GM18873 (cell line): ENCODE measurements at regions not wholly inside any gene's neighbourhood (a gene's known extent, or its start where the extent isn't known, plus 50 kb on each side); places are given as distances from the start of the nearest gene placed in this dataset.
"Not testable (repeated sequence)": the region's sequence is repeated elsewhere in the genome, so short reads cannot be mapped to it uniquely, and the experiment has no call there.

Experiments used
- ATAC-seq: cut with Tn5 transposase; IDR thresholded peaks from one replicate; pipeline ENCODE4 v1.9.1; 2021; ENCODE audit warnings: mild to moderate bottlenecking, moderate library complexity, moderate number of reproducible peaks; ENCODE audit not compliant: unreplicated experiment, low FRiP score

DNA sequence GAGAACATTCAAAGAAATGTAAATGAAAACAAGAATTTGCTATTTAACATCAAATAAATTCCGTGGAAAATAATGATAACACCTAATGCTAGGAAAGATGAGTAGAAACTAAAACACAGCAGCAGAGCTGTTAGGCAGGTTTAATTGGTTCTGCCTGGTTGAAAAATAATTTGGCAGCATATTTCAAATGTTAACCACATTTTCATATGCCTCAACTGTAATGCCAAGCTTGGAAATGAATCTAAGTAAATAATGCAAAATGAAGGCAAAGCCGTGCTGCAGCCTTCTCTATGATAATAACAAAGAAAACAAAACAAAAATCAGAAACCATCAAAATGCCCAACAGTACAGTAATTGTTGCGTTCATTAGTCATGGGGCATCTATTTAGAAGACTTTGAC, 79.9 kb upstream of the MSX2 start:
- ATAC-seq, result no peak

DNA sequence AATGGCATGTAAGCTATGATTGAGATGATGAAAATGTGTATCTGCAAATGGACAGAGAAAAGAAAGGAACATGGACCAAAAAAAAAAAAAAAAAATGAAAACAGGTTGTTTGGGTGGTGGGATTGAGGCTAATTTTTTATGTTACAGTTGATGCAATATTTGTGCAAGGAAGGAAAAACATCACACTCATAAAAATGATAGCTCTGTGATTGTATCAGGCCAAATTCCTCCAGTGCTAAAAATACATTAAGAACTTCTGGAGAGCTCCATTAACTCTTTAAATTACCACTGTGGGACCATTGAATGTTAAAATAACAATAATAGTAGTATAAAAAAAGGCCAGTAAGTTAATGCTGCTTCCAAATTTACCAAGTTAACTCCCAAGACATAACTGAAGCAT, 79.5 kb upstream of the MSX2 start:
- ATAC-seq, result no peak

DNA sequence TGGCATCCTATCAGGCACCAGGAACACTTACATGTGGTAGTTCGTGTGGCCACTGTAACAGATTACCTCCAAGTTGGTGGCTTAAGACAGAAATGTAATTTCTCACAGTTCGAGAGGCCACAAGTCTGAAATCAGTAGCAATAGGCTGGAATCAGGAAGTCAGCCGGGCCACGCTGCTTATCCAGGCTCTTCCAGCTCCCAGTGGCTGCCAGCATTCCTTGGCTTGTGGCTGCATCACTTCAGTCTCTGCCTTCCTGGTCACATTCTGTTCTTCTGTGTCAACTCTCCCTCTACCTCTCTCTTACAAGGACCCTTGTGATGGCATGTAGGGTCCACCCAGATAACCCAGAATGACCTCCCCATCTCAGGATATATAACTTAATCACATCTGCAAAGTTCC, 78.7 kb upstream of the MSX2 start:
- no peak for ATAC-seq

DNA sequence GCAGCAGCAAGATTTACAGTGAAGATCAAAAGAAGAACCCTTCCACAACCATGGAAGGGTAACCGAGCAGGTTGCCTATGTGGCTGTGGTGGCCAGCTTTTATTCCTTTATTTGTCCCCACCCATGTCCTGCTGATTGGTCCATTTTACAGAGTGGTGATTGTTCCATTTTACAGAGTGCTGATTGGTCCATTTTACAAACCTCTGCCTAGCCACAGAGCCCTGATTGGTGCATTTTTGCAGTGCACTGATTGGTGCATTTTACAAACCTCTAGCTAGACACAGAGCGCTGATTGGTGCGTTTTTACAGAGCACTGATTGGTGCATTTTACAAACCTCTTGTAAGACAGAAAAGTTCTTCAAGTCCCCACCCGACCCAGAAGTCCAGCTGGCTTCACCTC, 75.8 kb upstream of the MSX2 start:
- not testable (repeated sequence) for ATAC-seq

DNA sequence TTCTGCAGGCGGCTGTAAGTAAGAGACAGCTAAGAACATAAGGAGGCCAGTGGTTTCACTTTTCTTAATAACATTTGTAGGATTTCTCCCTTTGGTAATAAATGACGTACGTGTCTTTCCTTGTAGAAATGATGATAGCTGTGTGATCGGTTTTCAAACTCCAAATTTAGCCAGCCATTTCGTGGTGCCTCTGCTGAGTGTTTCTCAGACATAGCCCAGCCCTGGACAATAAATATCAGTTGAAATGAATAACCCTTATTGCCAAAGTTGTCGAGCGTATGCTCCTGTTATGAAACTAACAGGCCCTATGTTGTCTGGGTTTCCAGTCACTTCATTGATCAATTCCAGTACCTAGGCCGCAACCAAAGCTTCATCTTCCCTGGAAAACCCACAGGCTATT, 75.0 kb upstream of the MSX2 start:
- ATAC-seq, result no peak

DNA sequence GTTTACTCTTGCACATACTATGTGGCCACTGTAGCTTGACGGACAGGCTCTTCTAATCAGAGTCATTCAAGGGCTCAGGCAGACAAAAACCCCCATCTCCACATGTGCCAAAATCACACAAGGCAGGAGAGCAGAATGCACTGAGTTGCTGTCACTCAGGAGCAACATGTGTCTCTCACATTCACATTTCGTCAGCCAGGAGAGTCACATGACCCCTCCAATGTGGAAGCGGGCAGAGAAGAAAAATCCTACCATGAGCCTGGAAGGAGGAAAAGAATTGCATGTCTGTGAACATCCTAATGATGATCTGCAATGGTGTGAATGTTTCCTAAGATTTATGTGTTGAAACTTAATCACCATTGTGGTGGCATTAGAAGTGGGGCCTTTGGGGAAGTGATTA, 69.9 kb upstream of the MSX2 start:
- ATAC-seq, result no peak

DNA sequence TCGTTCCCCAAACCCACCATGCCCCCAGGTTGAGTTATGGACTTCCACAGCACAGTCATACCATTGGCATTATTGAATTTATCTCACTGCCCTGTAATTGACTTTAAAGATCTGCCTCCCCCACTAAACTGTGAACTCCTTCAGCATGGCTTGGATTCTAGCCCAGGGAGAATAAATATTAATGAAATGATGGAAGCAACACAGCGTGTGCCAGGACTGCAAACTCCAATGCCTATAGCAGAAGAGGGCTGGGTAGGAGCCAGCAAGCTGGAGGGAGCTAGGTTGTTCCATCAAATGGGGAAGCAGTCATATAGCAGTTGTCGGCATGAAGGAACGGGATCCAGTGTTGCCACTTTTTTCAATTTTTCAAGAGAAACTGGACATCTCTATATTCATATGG, 69.0 kb upstream of the MSX2 start:
- ATAC-seq, result no peak

DNA sequence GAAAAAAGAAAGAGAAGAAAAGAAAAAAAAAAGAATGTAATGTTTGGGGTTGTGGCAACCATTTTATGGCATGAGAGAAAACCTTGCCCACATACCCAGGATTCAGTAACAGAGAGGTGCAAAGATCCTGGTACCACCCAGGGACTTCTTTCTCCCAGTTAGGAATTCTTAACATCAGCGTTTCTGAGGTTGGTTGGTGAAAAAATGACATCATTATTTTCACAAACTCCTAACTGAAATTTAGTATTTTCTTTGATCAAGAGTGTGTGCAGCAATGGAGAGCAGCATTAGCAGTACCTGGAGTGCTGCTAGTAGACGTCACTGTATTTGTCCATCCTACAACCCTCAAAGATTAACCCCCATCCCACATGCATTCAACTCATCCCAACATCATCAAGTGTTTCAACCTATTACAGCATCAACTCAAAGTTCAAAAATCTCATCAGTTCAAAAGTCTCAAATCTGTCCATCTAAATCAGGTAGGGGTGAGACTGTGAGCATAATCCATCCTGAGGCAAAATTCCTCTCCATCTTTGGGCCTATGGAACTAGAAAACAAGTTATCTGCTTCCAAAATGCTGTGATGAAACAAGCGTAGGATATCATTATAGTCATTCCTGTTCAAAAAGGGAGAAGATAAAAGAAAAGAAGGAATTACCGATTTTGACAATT, 60.1 kb upstream of the MSX2 start:
- no peak for ATAC-seq

DNA sequence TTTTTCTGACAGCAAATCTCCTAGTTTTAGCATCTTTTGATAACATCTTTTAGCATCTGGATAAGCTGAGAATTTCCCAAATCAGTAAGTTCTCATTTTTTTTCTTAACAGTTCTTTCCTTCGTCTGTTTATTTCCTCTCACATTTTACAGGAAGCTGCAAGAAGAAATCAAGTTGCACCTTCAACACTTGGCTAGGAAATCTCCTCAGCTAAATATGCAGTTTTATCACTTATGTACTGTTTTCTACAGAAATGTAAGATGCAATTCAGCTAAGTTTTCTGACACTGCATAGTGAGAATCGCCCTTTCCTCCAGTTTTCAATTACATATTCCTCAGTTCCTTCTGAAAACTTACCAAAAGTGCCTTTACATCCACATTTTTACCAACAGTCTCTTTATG, 59.0 kb upstream of the MSX2 start:
- no peak for ATAC-seq

DNA sequence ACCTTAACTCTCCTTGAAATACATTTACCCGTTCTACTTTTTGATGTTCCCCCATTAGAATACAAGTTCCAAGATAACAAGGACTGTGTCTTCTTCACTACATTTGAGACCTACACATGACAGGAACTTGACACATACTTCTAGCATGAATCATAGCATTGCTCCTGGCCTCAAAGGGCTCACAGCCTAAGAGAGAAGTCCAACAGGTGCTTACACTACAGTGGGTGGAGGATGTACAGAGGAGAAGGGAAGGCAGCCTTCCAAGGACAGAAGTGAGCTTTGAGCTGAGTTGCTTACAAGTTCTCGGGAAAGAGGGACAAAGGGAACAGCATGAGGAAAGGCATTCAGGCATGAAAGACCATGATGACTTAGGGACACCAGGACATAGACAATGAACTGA, 56.9 kb upstream of the MSX2 start:
- ATAC-seq, result no peak

DNA sequence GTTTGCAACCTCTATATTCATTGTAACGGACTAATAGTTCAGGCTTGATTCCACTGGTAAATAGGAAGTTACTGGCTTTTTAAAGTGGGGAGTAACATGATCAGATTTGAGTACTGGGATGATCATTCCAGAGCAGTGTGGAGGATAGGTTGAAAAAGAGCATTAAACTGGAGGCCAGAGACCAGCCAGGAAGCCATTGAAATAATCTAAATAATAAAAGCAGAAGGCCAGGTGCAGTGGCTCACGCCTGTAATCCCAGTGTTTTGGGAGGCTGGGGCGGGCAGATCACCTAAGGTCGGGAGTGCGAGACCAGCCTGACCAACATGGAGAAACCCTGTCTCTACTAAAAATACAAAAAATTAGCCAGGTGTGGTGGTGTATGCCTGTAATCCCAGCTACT, 56.0 kb upstream of the MSX2 start:
- no peak for ATAC-seq
